ENCODE measurements at regions not wholly inside any gene's neighbourhood (a gene's known extent, or its start where the extent isn't known, plus 50 kb on each side); places are given as distances from the start of the nearest gene placed in this dataset.
"Not testable (repeated sequence)": the region's sequence is repeated elsewhere in the genome, so short reads cannot be mapped to it uniquely, and the experiment has no call there.

DNA sequence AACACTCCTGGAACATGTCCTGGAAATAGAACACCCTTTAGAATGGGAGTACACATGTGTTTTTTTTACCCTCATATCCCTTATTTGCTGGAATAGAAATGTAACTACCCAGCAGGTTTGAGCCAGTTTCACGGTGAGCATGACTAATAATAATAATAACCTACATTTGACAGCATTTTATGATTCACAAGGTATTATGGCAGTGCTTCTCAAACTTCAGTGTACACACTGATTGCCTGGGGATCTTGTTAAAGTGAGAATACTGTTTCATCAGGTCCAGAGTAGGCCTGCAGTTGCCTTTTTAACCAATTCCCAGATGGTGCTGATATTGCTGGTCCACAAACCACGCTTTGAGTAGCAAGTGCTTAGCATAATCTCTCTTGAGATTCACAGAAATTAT lies 63.9 kb downstream of the NFKBIZ start:
- no peak for DNase-seq

DNA sequence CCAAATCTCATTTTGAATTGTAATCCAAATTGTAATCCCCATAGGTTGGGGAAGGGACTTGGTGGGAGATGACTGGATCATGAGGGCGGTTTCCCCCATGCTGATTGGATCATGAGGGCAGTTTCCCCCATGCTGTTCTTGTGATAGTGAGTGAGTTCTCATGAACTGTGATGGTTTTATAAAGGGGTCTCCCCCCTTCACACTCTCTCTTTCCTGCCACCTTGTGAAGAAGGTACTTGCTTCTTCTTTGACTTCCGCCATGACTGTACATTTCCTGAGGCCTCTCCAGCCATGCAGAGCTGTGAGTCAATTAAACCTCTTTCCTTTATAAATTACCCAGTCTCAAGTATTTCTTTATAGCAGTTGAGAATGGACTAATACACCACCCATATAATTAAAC lies 68.4 kb downstream of the NFKBIZ start:
- peak in 1 of 2 donors; percentile 55 for DNase-seq

DNA sequence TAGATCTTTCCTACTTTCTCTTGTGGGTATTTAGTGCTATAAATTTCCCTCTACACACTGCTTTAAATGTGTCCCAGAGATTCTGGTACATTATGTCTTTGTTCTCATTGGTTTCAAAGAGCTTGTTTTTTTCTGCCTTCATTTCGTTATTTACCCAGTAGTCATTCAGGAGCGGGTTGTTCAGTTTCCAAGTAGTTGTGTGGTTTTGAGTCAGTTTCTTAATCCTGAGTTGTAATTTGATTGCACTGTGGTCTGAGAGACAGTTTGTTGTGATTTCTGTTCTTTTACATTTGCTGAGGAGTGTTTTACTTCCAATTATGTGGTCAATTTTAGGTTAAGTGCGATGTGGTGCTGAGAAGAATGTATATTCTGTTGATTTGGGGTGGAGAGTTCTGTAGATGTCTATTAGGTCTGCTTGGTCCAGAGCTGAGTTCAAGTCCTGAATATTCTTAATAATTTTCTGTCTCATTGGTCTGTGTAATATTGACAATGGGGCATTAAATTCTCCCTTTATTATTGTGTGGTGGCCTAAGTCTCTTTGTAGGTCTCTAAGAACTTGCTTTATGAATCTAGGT lies 72.9 kb downstream of the NFKBIZ start:
- not testable (repeated sequence) for DNase-seq

DNA sequence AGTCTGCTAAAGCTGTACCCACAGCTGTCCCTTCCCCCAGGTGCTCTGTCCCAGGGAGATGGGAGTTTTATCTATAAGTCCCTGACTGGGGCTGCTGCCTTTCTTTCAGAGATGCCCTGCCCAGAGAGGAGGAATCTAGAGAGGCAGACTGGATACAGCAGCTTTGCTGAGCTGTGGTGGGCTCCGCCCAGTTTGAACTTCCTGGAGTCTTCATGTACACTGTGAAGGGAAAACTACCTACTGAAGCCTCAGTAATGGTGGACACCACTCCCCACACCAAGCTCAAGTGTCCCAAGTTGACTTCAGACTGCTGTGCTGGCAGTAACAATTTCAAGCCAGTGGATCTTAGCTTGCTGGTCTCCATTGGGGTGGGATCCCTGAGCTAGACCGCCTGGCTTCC lies 75.3 kb downstream of the NFKBIZ start:
- not testable (repeated sequence) for DNase-seq

DNA sequence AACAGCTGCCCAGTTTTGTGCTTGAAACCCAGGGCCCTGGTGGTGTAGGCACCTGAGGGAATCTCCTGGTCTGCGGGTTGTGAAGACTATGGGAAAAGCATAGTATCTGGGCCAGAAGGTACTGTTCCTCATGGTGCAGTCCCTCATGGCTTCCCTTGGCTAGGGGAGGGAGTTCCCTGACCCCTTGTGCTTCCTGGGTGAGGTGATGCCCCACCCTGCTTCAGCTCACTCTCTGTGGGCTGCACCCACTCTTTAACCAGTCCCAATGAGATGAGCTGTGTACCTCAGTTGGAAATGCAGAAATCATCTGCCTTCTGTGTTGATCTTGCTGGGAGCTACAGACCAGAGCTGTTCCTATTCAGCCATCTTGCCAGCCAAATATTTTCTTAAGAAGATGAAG lies 75.8 kb downstream of the NFKBIZ start:
- not testable (repeated sequence) for DNase-seq

DNA sequence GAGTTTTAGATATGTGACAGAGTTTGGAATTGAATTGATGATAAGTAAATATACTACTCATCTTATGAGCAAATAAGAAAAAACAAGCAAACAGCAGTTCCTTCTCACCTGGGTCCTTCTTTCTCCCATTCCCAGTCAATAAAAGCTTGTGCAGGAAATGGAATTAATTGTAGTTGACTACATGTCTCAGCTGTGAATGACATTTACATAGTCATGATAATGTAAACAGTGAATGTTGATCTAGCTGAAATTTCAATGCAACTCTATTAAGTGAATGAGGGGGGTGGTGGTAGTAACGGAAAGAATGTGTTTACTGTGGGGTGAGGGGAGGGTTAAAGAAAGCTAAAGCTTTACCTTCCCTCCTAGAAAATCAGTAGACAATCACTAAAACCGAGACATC lies 76.2 kb downstream of the NFKBIZ start:
- no peak for DNase-seq

DNA sequence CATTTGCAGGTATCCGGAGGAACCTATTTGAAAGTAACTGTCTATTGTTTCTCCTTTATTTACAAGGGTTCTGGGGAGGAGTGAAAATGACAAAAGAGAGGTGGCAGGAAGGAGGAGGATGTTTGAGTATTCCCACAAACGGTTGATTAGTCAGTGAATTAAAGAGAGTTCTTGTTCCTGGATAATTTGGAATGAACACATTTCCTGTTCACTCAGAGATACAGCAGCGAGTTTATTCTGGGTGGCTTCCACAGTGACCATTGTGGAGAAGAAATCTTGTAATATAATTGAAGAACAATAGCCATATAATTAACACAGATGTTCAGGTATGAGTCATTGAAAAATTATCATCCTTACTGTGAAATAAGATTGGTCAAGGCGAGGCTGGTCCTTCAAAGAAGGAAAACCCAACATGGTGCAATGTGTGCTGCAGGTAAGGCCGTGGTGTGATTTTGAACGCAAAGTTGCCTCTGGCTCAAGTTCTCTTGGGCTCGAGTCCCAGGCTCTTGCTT lies 77.3 kb downstream of the NFKBIZ start:
- DNase-seq, result no peak

DNA sequence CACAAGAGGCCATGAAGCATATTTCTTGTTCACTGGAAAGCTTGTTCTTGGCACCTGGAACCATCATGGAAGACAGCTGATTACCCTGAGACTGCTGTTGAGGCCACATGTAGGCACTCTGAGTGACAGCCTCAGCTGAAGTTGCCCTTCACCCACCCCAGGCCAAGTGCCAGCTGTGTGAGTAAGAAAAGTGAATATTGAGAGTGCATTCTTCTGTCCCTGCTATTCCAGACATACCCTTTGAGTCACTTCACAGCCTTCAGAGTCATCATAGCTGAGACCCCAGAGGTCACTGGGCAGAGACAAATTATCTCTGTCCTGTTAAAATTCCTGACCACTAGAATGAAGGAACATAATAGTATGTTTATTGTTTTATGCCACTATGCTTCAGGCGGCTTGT lies 79.6 kb downstream of the NFKBIZ start:
- DNase-seq, result no peak

DNA sequence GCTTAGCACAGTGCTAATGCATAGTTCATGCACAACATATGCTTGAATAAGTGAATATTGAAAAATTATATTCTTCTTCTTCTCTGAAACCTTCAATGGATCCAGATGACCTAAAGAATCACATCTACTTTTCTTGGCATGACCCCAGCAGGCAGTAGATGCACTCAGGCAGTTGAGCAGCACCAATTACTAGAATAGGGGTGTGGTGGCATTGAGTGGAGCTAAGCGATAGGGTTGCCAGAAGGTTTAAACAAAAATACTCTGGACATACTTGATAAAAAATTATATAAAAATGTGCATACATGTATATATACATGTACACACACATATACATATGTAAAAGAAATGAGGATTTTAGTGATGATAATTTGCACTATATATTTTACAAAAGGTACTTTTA lies 81.8 kb downstream of the NFKBIZ start:
- no peak for DNase-seq

DNA sequence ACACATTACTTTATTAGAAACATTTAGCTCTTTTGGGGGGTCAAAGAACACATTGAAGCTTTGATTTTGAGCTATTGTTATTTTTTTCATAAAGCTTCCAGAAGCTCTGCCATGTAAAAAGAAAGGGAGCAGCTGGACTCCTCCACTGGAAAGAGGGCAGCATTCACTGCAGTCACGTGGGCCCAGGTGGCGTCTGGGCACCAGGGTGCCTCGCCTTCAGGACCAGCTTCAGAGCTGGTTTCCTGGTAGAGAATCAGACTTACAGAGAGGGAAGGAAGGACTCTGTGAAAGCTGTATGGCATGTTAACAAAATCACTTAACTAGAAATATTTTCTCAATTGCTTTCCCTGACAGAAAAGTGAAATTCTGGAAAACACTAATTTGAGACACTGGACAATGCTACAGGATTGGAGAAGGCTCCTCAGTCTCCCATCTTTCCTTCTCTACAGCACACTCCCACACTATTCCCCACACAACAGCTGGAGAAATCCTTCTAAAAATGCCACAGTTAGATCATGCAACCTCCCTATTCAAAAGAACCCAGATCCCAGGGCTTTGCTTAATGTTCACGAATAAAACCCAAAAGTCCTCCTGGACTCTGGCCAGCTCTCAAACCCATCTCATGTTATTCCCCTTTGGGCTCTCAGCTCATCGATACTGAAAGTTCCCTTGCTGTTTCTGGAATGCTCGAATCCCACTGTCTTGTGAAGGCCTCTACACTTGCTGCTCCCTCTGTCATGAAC lies 83.2 kb downstream of the NFKBIZ start:
- DNase-seq, result no peak

DNA sequence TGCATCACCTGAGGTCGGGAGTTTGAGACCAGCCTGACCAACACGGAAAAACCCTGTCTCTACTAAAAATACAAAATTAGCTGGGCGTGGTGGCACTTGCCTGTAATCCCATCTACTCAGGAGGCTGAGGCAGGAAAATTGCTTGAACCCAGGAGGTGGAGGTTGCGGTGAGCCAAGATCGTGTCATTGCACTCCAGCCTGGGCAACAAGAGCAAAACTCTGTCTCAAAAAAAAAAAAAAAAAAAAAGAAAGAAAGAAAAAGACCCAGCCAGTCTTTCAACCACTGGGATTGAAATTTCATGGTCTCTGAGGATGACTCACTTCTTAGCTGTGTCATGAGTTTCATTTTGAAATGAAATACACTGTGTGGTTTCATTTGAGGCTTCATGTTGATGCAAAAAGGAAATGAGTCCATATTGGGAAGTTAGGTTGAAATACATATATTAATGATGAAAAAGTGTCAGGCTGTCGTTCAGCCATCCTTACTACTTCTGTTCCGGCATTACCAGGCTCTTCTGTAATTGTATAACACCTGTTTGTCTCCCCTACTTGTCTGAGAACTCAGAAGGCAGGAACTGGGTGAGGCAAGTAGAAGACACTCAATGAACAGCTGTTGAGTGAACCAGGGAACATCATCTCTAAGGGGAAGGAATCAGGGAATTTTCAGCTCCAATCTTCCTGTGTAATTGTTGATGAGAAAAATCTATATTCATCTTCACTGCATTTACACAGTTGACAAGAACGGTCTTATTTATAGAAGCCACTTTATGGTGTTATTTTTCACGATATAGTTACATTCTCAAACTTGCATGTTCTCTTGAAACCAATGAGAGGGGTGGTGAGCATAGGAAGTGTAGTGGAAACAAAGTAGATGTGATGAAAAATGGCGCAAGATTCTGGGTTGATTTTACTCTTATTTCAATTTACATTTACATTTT lies 87.4 kb downstream of the NFKBIZ start:
- DNase-seq, result peak in 1 of 2 donors; percentile 91

DNA sequence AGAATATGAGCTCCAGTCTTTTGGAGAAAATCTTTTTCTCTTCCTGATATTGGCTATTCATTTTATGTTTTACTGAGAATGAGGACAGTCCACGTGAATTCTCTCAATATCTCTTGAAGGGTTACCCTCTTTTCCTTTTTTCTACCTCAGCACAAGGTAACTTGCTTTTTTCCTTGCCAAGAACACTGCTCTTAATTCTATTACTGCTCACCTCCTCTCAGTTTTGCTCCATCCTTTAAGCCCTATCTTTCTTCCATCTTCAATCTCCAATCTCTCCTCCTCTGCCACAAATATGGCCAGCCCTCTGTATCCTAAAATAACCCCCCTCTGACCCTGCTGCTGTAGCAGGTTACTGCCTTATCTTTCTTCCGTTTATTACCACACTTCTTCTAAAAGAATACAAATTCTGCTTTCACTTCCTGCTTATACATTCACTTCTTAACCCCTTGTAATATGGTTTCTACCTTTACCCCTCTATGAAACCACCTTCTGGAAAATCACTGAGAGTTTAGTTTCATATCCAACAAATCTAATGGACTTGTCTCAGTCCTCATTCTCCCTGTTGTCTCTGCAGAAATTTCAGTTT lies 89.0 kb downstream of the NFKBIZ start:
- DNase-seq, result peak in 1 of 2 donors; percentile 41

DNA sequence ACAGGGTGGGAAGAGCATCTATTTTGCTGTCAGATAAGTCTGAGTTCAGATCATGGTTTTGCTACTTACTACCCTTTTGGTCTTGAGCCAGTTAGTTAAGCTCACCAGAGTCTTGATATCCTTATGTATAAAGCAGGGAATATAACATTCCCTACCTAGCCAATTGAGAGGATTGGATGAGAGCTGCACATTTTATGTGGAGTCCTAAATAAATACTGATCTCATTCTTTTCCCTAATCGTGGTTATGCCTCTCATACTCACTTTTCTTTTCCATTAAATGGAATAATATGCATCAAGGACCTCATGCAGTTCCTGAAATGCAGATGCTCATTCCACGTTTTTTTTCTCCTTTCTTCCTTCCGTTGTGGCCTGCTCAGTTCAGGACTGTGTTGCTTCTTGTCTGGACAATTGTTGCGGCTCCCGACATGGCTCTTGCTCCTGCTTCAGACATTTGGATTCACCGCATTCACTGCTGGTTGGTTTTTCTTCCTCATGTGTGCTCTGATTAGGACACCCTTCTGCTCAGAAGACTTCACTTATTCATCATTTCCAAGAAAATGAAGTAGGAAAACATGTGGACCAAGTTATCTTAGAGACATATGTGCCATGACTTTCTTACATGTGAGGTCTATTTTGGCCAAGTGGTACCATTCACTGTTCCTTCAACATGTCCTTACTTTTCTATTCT lies 90.2 kb downstream of the NFKBIZ start:
- no peak for DNase-seq

DNA sequence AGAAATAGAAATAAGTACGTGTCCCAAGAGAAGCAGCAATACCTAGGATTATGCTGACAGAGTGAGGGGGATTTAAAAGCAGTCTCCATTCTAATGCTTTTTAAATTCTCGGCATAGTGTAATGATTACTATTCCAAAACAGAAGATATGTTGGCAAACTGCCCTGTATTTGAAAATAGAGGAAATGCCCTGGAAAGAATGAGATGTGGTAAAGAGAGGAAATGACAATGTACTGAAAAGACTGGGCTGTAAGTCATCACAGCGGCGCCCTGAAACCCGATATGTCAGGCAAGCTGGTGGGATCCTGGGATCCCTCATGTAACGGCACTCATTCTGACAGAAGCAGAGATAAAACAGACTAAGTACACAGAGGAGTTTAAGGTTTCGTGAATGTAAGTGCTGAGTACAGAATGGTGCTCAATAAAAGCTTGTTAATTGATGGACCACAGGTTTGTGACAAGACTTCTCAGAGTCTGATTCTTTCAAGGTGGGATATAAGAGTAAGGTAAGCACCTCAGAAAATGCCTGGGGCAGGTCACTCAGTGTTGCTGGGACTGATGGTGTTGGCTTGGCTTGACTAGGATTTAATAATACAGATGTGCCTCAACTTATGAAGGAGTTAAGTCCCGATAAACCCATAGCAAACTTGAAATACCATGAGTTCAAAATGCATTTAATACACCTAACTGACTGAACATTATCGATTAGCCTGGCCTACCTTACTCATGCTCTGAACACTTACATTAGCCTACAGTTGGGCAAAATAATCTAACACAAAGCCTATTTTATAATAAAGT lies 91.4 kb downstream of the NFKBIZ start:
- peak in 1 of 2 donors; percentile 89 for DNase-seq

DNA sequence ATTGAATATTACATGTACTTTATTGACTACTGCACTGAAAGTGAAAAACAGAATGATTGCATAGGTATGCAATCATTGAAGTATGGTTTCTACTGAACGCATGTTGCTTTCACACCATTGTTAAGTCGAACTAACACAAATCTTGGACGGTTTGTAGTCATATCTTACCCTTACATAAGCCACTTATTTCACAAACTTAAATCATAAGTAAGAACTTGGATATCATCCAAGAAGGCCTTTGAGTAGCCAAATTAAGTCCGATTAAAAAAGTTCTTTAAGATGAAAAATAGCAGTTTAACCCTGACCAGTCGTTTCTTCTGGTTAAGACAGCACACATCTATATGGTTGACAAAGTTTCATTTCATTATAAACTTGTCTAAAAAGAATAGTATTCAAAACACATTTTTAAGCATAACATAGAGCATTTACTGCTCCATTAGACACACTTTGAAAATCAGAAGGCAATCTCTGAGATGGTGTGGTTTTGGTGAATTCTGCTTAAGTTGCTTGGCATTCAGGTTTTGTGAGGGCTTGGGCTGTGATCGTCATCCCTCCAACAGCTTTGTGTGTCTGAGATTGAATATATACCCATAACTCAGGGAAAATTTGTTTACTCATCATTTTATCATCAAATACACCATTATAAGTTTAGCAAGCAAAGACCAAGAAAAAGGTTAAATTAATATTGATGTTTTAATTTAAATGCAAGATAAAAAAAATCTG lies 92.2 kb downstream of the NFKBIZ start:
- DNase-seq, result no peak

DNA sequence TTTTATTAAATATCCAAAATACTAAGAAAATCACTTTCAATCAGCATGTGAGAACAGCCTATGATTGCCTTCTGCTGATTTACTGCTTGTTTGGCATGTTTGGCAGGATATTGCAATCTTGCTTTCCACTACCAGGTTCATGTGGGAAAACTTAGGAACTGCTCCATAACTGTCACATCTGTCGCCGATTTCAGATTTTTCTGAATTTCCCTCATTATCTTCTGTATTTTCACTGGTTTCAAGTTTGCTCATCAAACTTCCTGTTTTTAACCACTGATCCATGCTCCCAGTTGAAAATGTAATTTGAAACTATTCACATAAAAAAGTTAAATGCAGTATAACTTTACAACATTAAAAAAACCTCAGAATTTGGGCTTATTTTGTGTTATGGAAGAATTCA lies 93.0 kb downstream of the NFKBIZ start:
- no peak for DNase-seq

DNA sequence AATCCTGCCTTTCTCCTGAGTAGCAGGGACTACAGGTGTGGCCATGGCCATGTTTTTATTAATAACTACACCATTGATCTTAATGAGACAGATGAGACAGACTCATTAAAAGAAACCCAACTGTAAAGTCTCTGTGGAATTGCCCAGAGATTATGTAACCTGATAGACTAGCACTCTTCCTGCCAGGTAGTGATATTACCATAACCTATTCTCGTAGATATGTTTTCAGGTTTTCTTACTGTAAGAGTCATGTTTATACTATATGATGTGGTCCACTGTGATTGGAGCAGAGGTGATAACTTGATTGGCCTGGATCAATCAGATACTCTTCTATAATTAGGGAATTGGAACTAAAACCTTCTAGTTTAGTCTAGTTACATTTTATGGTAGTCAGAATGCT lies 93.7 kb downstream of the NFKBIZ start:
- DNase-seq, result no peak

DNA sequence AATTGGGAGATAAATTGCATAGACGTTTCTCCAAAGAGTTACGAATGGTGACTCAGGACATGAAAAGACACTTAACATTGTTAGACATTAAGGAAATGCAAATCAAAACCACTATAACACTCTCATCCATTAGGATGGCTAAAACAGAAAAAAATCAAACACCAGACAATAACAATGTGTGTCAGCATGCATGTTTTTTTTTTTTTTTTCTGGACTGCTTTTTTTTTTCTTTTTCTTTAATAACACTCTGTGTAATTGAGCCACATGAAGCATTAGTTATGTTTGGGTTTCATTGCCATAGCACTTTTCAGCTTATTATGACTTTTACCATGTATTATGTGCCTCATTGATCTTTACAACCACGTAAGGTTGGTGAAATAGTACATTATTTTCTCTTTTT lies 95.0 kb downstream of the NFKBIZ start:
- no peak for DNase-seq

DNA sequence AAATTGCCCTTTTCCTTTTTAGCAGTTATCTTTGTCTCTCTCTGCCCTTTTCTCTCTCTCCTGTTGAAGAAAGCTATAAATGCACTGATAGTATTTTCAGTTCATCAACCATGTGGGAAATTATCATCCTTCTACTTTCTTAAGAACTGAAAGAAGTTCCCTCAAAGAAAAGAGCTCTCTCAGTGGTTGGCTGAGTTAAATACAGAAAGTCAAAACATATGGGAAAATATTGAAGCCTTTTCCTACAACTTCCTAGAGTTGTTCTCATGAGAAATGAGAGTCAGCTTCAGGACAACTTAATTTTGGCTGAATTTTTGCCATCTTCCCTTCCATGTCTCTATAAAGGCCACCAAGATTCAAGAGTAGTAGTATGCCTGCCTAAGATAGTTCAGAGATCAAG lies 96.7 kb downstream of the NFKBIZ start:
- DNase-seq, result no peak

DNA sequence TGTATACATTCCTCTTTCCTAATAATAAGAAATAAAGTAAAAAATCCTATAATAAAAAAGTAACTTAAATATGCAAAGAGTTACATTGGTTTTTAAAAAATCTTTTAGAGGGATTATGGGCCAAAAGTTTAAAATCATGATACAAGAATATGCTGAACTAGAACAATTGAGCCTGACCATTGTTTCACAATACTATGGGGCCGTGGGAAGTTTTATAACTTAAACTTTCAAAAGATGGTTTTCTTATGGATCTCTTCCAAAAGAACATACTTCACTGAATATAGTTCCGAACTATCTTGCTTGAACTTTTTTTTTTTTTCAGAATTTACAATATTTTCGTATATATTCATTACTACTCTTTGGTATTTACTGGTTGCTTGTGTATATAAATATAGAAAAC lies 97.6 kb downstream of the NFKBIZ start:
- no peak for DNase-seq

DNA sequence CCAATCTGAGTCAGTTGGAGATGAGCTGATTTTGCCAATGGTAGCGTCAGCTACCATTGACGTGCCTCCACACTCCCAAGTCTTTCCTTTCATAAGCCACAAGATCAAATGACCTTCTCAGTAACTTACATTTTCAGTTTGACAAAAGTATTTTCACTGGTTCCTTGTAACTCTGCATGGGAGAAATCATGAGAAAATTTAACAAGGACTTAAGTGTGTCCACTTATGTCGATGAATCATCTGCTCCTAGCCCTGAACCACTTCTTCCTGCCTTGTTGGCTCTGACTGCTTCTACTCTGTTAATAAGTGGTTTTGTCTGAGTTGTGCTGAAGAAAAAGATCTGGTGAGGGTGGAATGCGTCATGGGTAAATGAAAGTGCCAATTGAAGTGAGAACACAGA lies 101.2 kb downstream of the NFKBIZ start:
- peak in 1 of 2 donors; percentile 5 for DNase-seq

All from bone marrow (tissue), 2 donors.